ENCODE measurements at regions not wholly inside any gene's neighbourhood (a gene's known extent, or its start where the extent isn't known, plus 50 kb on each side); places are given as distances from the start of the nearest gene placed in this dataset.

- Histone ChIP-seq H3K4me3 (no peak overlapping the region), H3K9me2 (ENCODE audit: insufficient read depth) (no peaks in the 10 kb centered on the region), H4K20me1 (replicated peaks; ENCODE audit: insufficient read depth) (no peaks in the 10 kb centered on the region), H3K4me1 (ENCODE audit: insufficient read depth) (no peaks in the 10 kb centered on the region), H3K79me2 (replicated peaks; ENCODE audit: insufficient read depth) (no peaks in the 10 kb centered on the region), H3K36me3 (ENCODE audit: insufficient read depth) (no peaks in the 10 kb centered on the region), H3K4me2 (no peak overlapping the region), H3K27me3 (ENCODE audit: insufficient read depth) (no peaks in the 10 kb centered on the region), H3K27ac (ENCODE audit: low read depth) (no peak overlapping the region), H3F3A (replicated peaks; ENCODE audit: low read depth) (no peaks in the 10 kb centered on the region), H2AFZ (no peak overlapping the region)
- Mint-ChIP-seq H3K27ac (no peak overlapping the region), H3K36me3 (ENCODE audit: low read depth) (no peaks in the 10 kb centered on the region), H3K27me3 (ENCODE audit: insufficient read depth, low read depth, poor library complexity) (peaks cover 5% of the 10 kb centered on the region), H3K9me3 (no peaks in the 10 kb centered on the region), H3K4me3 (no peak overlapping the region), H3K4me1 (0 out of 3 replicates have a peak, but pooled peaks cover under 1% of the 10 kb centered on the region)
- DNase-seq (ENCODE audit: low spot score) (no peak), ATAC-seq (no peak)
- TF ChIP-seq EZH2phosphoT487 (IDR thresholded peaks at IDR 0.05; ENCODE audit: unreplicated experiment), result no peak
- no peak for TF ChIP-seq CREB1 (CRISPR knock-in tag; IDR thresholded peaks at IDR 0.05; ENCODE audit: low read depth)
- TF ChIP-seq CTCF (conservative IDR thresholded peaks at IDR 0.05; ENCODE audit: low read depth in 2 of 2), result no peak
- no peak for TF ChIP-seq ZNF114 (CRISPR knock-in tag; IDR thresholded peaks at IDR 0.05)
- no peak for TF ChIP-seq EZH2 (IDR thresholded peaks at IDR 0.05; ENCODE audit: low read depth, unreplicated experiment)
- no peak for TF ChIP-seq NANOG (IDR thresholded peaks at IDR 0.05; ENCODE audit: borderline replicate concordance)
- no peak for TF ChIP-seq POLR2AphosphoS5 (IDR thresholded peaks at IDR 0.05; ENCODE audit: low read depth)
- TF ChIP-seq ETS1 (IDR thresholded peaks at IDR 0.05), result no peak
- TF ChIP-seq JUNB (IDR thresholded peaks at IDR 0.05; ENCODE audit: unreplicated experiment), result no peak
These were observed 110.9 kb upstream of the CSNK1A1L start for GRCh38 chr13:37216331-37216730.

- no peaks in the 10 kb centered on the region for H3K36me3 Mint-ChIP-seq (ENCODE audit: low read depth)
- no peak for TF ChIP-seq NANOG (IDR thresholded peaks at IDR 0.05; ENCODE audit: borderline replicate concordance)
- TF ChIP-seq ZNF462 (CRISPR knock-in tag; IDR thresholded peaks at IDR 0.05), result no peak
- no peak for TF ChIP-seq EZH2phosphoT487 (IDR thresholded peaks at IDR 0.05; ENCODE audit: unreplicated experiment)
These were observed 107.4 kb upstream of the CSNK1A1L start for GRCh38 chr13:37212826-37213225.

More at GRCh38 chr13:37212826-37213225, 107.4 kb upstream of the CSNK1A1L start:
- H3K9me3 Mint-ChIP-seq, result no peaks in the 10 kb centered on the region
- no peaks in the 10 kb centered on the region for H3K4me1 ChIP-seq (ENCODE audit: insufficient read depth)
- peaks cover 11% of the 10 kb centered on the region for H3K9me2 ChIP-seq (ENCODE audit: insufficient read depth)
- no peak overlapping the region for H2AFZ ChIP-seq
- H3K79me2 ChIP-seq (replicated peaks; ENCODE audit: insufficient read depth), result no peaks in the 10 kb centered on the region
- no peak overlapping the region for H3K27ac ChIP-seq (ENCODE audit: low read depth)
- no peak overlapping the region for H3K27ac Mint-ChIP-seq
- H3K27me3 ChIP-seq (ENCODE audit: insufficient read depth), result no peaks in the 10 kb centered on the region
- H4K20me1 ChIP-seq (replicated peaks; ENCODE audit: insufficient read depth), result no peaks in the 10 kb centered on the region
- no peak overlapping the region for H3K4me3 Mint-ChIP-seq
- H3K4me3 ChIP-seq, result no peak overlapping the region
- no peak for ATAC-seq
- H3K4me2 ChIP-seq, result no peak overlapping the region
- H3F3A ChIP-seq (replicated peaks; ENCODE audit: low read depth), result no peaks in the 10 kb centered on the region
- 0 out of 3 replicates have a peak, but pooled peaks cover 2% of the 10 kb centered on the region for H3K4me1 Mint-ChIP-seq
- no peak for DNase-seq (ENCODE audit: low spot score)
- H3K27me3 Mint-ChIP-seq (ENCODE audit: insufficient read depth, low read depth, poor library complexity), result peaks cover 3% of the 10 kb centered on the region
- no peaks in the 10 kb centered on the region for H3K36me3 ChIP-seq (ENCODE audit: insufficient read depth)

Measured in GM23338 (cell line).